BLaER1 treated with 17β-estradiol and CSF1 and Interleukin-3, amounts not matched to agents 10 nM and 100 nM (cell line): ENCODE measurements at regions not wholly inside any gene's neighbourhood (a gene's known extent, or its start where the extent isn't known, plus 50 kb on each side); places are given as distances from the start of the nearest gene placed in this dataset.
A peak's percentile ranks its signal among the peaks of the same experiment; 100 is the strongest.

Experiments
- H3K27ac ChIP-seq, 11 experiments: shearing (Covaris generic); formaldehyde crosslinking; 2 replicates each; pipeline ENCODE4 v1.8.1; 2022
- H3K27me3 ChIP-seq, 11 experiments: shearing (Covaris generic); formaldehyde crosslinking; 2 replicates each; pipeline ENCODE4 v1.8.1; 2022
- H3K36me3 ChIP-seq, 11 experiments: shearing (Covaris generic); formaldehyde crosslinking; 2 replicates each; pipeline ENCODE4 v1.8.1; 2022
- H3K4me1 ChIP-seq, 10 experiments: shearing (Covaris generic); formaldehyde crosslinking; 2 replicates each; pipeline ENCODE4 v1.8.1; 2022
- H3K4me2 ChIP-seq, 11 experiments: shearing (Covaris generic); formaldehyde crosslinking; 2 replicates each; pipeline ENCODE4 v1.8.1; 2022
- H3K4me3 ChIP-seq, 10 experiments: shearing (Covaris generic); formaldehyde crosslinking; 2 replicates each; pipeline ENCODE4 v1.8.1; 2022
- H3K9ac ChIP-seq, 11 experiments: shearing (Covaris generic); formaldehyde crosslinking; 2 replicates each; pipeline ENCODE4 v1.8.1; 2022
- H3K9me3 ChIP-seq, 11 experiments: shearing (Covaris generic); formaldehyde crosslinking; replicated peaks in 1 of 11; 2 replicates each; pipeline ENCODE4 v1.8.1; 2022
- H4K20me1 ChIP-seq, 11 experiments: shearing (Covaris generic); formaldehyde crosslinking; 2 replicates each; pipeline ENCODE4 v1.8.1; 2022
- Cebpa-rat ChIP-seq, 11 experiments: shearing (Covaris generic); IDR thresholded peaks; 2 replicates each; pipeline ENCODE4 v1.8.1; 2022

DNA sequence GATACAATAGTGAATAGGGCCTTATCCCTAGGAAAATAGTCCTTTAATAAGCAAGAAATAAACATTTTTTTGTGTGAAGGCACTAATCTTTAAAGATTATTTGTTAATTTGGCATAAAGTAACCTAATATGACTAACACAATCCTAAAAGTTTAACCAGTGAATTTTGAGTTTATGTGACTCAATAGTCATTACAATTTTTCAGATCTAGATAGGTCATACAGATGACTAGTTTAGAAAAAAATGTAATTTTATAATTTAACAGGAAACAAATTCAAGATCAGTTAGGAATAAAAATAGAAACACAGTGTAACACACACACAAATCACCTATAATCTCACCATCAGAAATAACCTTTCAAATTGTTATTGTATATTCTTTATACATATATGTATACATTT lies 620.7 kb upstream of the ALCAM start:
- Histone ChIP-seq H4K20me1 (no peaks in the 10 kb centered on the region), H3K27ac (no peak overlapping the region), H3K4me3 (no peak overlapping the region), H3K27me3 (no peaks in the 10 kb centered on the region), H3K36me3 (no peaks in the 10 kb centered on the region), H3K4me1 (no peaks in the 10 kb centered on the region), H3K9me3 (no peaks in the 10 kb centered on the region), H3K9ac (no peak overlapping the region), H3K4me2 (no peak overlapping the region)
- no peak for TF ChIP-seq Cebpa-rat (IDR thresholded peaks at IDR 0.05)

DNA sequence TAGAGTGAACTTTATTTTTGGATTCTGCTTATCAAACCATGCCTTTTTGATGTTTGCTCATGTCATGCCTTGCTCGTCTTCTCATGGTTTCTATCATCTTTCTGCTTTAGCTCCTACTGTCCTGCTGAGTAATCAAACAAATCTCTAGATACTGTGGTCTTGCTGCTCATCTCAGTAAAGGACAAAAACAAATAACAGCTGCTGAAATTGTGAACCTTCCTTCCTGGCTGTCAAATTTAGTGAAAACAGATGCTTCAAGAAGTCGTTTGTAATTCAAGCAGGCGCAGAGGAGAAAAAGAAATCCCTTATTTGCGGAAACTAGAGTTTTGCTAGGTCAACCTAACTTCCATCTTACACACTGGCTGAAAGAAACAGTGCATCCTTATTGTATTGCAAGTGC lies 616.1 kb upstream of the ALCAM start:
- H3K9me3 ChIP-seq: 0 out of 22 replicates have a peak, but pooled peaks cover 0 to under 1% (median 0%) of the 10 kb centered on the region in 11 experiments
- no peaks in the 10 kb centered on the region for H3K4me1 ChIP-seq
- no peaks in the 10 kb centered on the region for H4K20me1 ChIP-seq
- H3K36me3 ChIP-seq: no peaks in the 10 kb centered on the region
- H3K27me3 ChIP-seq: no peaks in the 10 kb centered on the region
- H3K27ac ChIP-seq: no peak overlapping the region
- no peak overlapping the region for H3K9ac ChIP-seq
- H3K4me2 ChIP-seq: no peak overlapping the region
- TF ChIP-seq Cebpa-rat (IDR thresholded peaks at IDR 0.05): no peak
- H3K4me3 ChIP-seq: no peak overlapping the region

DNA sequence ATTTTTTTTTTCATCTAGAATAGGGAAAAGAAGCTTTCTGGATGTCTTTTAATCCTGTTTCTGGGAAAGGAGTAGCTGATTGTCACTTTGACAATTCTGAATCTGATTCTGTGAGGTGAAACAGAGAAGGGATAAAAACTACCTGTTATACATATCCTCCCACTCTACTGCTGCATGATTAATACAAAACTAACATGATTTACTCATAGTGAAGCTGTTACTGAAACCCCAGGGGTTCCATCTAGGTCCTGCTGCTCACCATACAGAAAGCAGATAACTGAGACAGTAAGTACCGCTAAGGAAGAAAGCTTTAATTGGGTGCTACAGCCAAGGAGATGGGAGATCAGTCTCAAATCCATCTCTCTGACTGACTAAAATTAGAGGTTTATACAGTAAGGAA lies 610.9 kb upstream of the ALCAM start:
- no peak for TF ChIP-seq Cebpa-rat (IDR thresholded peaks at IDR 0.05)

DNA sequence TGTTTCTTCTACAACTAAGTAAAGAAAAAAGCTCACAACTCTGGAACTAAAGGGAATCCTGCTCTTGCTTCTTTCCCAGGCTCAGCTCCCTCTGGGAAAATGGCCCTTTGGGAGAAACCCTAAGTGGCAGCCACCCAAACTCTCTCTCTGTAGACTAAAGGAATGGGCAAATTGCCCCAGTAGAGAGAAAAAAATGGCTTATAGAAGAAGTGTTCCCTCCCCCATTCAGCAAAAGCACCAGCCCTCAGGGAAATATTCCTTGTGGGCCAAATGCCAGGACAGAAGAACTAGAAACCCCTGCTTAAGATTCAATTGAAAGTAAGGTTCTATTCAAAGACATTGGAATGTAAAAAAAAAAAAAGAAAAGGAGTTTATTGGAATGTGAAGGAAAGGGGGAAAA lies 603.7 kb upstream of the ALCAM start:
- no peaks in the 10 kb centered on the region for H3K27me3 ChIP-seq
- H3K36me3 ChIP-seq: no peaks in the 10 kb centered on the region
- H3K4me3 ChIP-seq: no peak overlapping the region
- no peaks in the 10 kb centered on the region for H4K20me1 ChIP-seq
- peak overlapping the region in 2 of 11 experiments; percentile 9 to 15; a peak in 1 of 22 replicates for H3K4me2 ChIP-seq
- no peak overlapping the region for H3K9ac ChIP-seq
- H3K9me3 ChIP-seq: no peaks in the 10 kb centered on the region
- TF ChIP-seq Cebpa-rat (IDR thresholded peaks at IDR 0.05): no peak
- H3K4me1 ChIP-seq: peaks cover 0 to 6% (median 0%) of the 10 kb centered on the region in 10 experiments; a peak in 2 of 20 replicates
- H3K27ac ChIP-seq: no peak overlapping the region

More for the DNA sequence above, 610.9 kb upstream of the ALCAM start:
- H3K9ac ChIP-seq: no peak overlapping the region
- no peak overlapping the region for H3K4me3 ChIP-seq
- H3K9me3 ChIP-seq: peaks cover 0 to 6% (median 0%) of the 10 kb centered on the region in 11 experiments; a peak in 1 of 22 replicates
- no peak overlapping the region for H3K27ac ChIP-seq
- H3K4me1 ChIP-seq: no peaks in the 10 kb centered on the region
- H3K27me3 ChIP-seq: no peaks in the 10 kb centered on the region
- no peak overlapping the region for H3K4me2 ChIP-seq
- no peaks in the 10 kb centered on the region for H4K20me1 ChIP-seq
- H3K36me3 ChIP-seq: no peaks in the 10 kb centered on the region

DNA sequence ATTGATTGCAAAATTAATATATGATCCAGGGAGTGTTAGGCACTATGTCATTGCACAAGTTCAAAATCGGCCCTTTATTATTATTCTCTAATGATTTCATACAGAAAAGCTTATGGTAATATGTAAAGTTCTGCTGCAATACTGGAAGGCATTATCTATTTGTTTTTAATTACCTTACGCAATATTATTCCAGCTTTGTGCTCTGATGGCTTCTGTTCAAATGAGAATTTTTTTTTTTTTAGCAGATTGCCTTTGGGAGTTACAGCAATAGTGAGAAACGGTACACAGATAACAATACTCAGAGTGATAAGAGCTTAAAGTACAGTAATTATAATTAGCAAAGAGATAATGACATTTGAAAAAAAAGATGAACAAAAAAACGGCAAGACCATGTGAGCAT lies 602.2 kb upstream of the ALCAM start:
- Histone ChIP-seq H3K27me3 (no peaks in the 10 kb centered on the region), H3K4me1 (peaks cover 0 to 6% (median 0%) of the 10 kb centered on the region in 10 experiments; a peak in 2 of 20 replicates), H3K36me3 (no peaks in the 10 kb centered on the region), H3K9me3 (no peaks in the 10 kb centered on the region), H4K20me1 (no peaks in the 10 kb centered on the region), H3K4me3 (no peak overlapping the region), H3K27ac (no peak overlapping the region), H3K9ac (no peak overlapping the region), H3K4me2 (no peak overlapping the region)
- TF ChIP-seq Cebpa-rat (IDR thresholded peaks at IDR 0.05): peak in 2 of 11 experiments; percentile 29 to 33; a peak in 1 of 22 replicates

DNA sequence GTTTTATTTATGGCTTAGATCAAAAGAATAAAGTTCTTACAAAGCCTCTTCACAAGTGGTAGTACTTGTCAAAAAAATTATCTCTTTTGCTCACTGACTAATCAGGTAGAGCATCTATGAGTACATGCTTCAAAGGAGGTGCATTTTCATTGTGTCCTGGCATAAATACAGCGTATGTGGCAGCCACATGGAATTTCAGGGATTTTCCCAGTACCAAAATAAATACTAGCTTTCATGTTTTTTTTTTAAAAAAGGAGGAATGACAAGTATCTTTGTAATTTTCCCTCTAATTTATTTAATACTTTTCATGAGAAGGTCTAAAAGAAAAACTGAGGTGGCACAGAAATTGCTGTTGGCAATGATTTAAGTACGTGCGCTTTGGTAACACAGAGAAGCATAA lies 597.8 kb upstream of the ALCAM start:
- no peaks in the 10 kb centered on the region for H4K20me1 ChIP-seq
- no peaks in the 10 kb centered on the region for H3K9me3 ChIP-seq
- no peak overlapping the region for H3K9ac ChIP-seq
- no peaks in the 10 kb centered on the region for H3K27me3 ChIP-seq
- H3K27ac ChIP-seq: no peak overlapping the region
- H3K4me3 ChIP-seq: no peak overlapping the region
- TF ChIP-seq Cebpa-rat (IDR thresholded peaks at IDR 0.05): no peak
- no peaks in the 10 kb centered on the region for H3K36me3 ChIP-seq
- no peak overlapping the region for H3K4me2 ChIP-seq
- H3K4me1 ChIP-seq: no peaks in the 10 kb centered on the region

DNA sequence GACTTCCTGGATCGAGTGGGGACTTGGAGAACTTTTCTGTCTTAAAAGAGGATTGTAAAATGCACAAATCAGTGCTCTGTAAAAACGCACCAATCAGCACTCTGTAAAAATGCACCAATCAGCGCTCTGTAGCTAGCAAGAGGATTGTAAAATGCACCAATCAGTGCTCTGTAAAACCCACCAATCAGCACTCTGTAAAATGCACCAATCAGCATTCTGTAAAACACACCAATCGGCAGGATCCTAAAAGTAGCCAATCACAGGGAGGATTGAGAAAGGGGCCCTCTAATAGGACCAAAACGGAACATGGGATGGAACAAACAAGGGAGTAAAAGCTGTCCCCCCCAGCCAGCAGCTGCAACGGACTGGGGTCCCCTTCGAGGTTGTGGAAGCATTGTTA lies 587.4 kb upstream of the ALCAM start:
- H3K36me3 ChIP-seq: no peaks in the 10 kb centered on the region
- H4K20me1 ChIP-seq: no peaks in the 10 kb centered on the region
- no peak overlapping the region for H3K27ac ChIP-seq
- no peak overlapping the region for H3K9ac ChIP-seq
- H3K4me1 ChIP-seq: no peaks in the 10 kb centered on the region
- H3K9me3 ChIP-seq: peaks cover 0 to 8% (median 6%) of the 10 kb centered on the region in 11 experiments; a peak in 14 of 22 replicates
- no peak overlapping the region for H3K4me3 ChIP-seq
- no peaks in the 10 kb centered on the region for H3K27me3 ChIP-seq
- no peak overlapping the region for H3K4me2 ChIP-seq
- no peak for TF ChIP-seq Cebpa-rat (IDR thresholded peaks at IDR 0.05)

DNA sequence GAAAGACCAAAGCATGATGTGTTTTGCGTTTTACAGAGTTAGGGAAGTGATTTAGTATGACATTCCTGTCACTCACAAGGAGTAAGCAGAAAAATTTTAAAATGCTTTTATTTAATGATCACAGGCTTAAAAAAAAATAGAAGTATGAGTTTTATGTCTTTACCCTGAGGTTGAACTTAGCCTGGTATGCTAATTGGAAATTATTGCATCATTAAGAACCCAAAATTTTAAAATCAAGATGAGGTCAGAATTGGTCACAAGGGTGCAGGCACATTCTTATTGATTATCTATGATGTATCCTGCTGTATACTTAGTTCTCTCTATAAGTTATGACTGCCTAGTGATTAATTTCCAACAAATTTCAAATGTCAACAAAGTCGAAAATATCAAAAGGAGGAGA lies 585.6 kb upstream of the ALCAM start:
- Histone ChIP-seq H3K27ac (no peak overlapping the region), H3K4me3 (no peak overlapping the region)

DNA sequence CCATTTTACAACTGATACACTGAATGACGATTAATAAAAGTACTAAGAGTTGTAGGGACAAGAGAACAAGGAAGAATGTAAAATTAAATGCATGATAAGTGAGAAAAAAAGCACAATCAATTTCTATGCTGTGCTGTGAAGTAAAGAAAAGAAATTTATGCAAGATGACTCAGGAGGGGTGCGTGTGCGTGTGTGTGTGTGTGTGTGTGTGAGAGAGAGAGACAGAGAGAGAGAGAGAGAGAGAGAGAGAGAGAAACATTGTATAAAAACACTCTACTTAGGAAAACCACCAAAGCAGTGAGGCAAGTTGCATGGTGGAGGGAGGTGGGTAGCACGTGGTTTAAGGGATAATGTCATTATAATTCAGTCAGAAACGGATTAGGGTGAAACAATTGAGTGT lies 580.8 kb upstream of the ALCAM start:
- Histone ChIP-seq H3K9ac (no peak overlapping the region), H3K4me2 (no peak overlapping the region), H3K4me3 (no peak overlapping the region), H3K36me3 (no peaks in the 10 kb centered on the region), H3K9me3 (no peaks in the 10 kb centered on the region), H3K27me3 (no peaks in the 10 kb centered on the region), H3K27ac (no peak overlapping the region), H4K20me1 (no peaks in the 10 kb centered on the region), H3K4me1 (no peaks in the 10 kb centered on the region)
- no peak for TF ChIP-seq Cebpa-rat (IDR thresholded peaks at IDR 0.05)

More for the DNA sequence above, 585.6 kb upstream of the ALCAM start:
- H3K4me1 ChIP-seq: no peaks in the 10 kb centered on the region
- H3K27me3 ChIP-seq: no peaks in the 10 kb centered on the region
- peaks cover 0 to 8% (median 6%) of the 10 kb centered on the region in 11 experiments; a peak in 14 of 22 replicates for H3K9me3 ChIP-seq
- H4K20me1 ChIP-seq: no peaks in the 10 kb centered on the region
- H3K9ac ChIP-seq: no peak overlapping the region
- H3K4me2 ChIP-seq: no peak overlapping the region
- TF ChIP-seq Cebpa-rat (IDR thresholded peaks at IDR 0.05): no peak
- no peaks in the 10 kb centered on the region for H3K36me3 ChIP-seq

DNA sequence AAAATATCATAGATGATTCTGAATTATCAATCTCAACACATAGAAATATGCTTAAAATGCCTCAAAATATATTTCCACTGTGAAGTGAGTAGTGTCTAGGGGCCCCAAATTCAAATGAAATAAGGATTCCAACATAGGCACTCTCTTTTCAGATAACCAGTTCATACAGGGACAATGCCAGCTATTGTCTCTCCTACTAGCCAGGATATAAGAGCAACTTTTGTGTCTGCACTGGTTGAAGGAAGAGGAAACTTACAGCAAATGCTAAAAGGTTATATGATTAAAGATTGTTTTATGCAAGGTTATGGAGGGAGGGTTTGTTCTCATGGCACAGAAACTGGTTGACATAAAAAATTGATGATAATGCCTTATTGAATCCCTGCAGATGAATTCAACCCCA lies 579.4 kb upstream of the ALCAM start:
- H3K4me3 ChIP-seq: no peak overlapping the region
- no peaks in the 10 kb centered on the region for H3K36me3 ChIP-seq
- H3K9ac ChIP-seq: no peak overlapping the region
- H3K9me3 ChIP-seq: no peaks in the 10 kb centered on the region
- no peak overlapping the region for H3K4me2 ChIP-seq
- H4K20me1 ChIP-seq: no peaks in the 10 kb centered on the region
- no peak for TF ChIP-seq Cebpa-rat (IDR thresholded peaks at IDR 0.05)
- H3K27me3 ChIP-seq: no peaks in the 10 kb centered on the region
- H3K4me1 ChIP-seq: no peaks in the 10 kb centered on the region
- H3K27ac ChIP-seq: no peak overlapping the region
